Nucleus accumbens (tissue), 56 donors: ENCODE measurements at regions not wholly inside any gene's neighbourhood (a gene's known extent, or its start where the extent isn't known, plus 50 kb on each side); places are given as distances from the start of the nearest gene placed in this dataset.
"Not testable (repeated sequence)": the region's sequence is repeated elsewhere in the genome, so short reads cannot be mapped to it uniquely, and the experiment has no call there.

Experiments used
- DNase-seq, 56 donors: peaks; one replicate each; lab custom pipeline; 2025; lab: John Stamatoyannopoulos, UW

DNA sequence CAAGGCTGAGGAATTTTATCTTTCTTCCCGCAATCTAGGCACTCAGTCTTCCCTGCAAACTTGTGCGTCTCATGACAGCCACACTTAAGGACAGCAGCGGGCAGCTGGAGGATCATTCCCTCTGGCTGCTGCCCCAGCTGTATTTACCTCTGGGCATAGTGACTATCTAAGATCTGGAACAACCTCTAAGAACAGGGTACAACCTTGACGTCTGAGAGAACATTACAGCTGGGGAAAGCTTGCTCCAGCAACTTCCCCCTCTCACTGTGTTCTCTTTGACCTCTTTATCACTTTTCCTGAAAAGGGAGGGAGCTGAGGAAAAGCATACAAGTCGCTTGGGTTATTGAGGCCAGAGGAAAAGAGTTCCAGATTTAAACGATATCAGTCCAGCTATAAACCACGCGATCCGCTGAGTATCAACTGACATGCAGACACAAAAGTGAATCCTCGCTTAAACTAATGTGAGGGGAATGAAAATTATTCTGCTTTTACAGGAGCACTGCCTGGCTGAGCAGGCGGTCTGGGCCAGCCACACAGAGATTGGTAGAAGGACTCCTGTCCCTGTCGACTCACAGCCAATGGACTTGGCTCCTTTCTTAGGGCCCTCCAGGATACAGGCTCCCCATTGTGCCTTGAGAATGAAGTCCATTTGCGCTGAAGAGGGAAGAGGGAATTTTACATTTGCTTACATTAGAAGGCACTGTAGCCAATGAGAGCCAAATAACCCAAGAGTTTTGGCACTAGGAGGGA is 153.3 kb downstream of the QRSL1 start:
- DNase-seq = no peak

DNA sequence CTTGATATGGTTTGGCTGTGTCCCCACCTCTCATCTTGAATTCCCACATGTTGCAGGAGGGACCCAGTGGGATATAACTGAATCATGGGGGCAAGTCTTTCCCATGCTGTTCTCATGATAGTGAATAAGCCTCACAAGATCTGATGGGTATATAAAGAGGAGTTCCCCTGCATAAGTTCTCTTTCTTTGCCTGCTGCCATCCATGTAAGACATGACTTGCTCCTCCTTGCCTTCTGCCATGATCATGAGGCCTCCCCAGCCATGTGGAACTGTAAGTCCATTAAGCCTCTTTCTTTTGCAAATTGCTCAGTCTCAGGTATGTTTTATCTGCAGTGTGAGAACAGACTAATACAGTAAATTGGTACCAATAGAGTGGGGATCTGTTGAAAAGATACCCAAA is 150.2 kb downstream of the QRSL1 start:
- DNase-seq = not testable (repeated sequence)

GRCh38 chr6:106778943-106779342 is 149.6 kb downstream of the QRSL1 start:
- no peak for DNase-seq

DNA sequence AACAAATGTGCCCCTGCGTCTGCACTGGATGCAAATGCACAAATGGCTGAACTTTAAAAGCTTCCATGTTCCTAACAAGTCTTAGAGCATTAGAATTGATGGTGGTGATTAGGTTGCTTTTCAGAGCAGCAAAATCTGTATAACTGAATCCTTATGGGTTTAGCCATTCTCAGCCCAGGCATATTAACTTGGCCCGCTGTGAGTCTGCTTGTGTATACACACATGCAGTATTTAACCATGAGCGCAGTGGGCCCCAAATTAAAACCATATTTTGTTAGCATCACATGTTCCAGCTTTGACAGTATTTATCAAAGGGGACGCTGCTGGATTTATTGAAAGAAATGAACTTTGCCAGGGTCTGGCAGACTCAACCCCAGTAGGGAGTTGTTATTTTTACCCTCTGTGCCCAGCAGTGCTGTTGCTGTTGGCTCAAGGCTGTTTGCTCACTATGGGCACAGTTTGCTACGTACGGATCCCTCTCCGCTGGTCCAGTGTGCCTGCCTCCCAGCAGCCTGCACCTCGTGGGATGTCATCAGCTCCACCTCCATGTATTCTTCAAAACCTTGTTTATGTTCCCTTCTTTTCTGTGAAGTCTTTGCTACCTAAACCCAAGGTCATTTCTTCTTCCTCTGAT is 144.7 kb downstream of the QRSL1 start:
- DNase-seq = no peak

- DNase-seq = no peak
Measured at GRCh38 chr6:106773522-106773921, 144.1 kb downstream of the QRSL1 start.

- DNase-seq = no peak
Measured at GRCh38 chr6:106772270-106773142, 143.1 kb downstream of the QRSL1 start.

- no peak for DNase-seq
Measured at GRCh38 chr6:106771822-106772221, 142.4 kb downstream of the QRSL1 start.

GRCh38 chr6:106770663-106771062 is 141.3 kb downstream of the QRSL1 start:
- DNase-seq = no peak

DNA sequence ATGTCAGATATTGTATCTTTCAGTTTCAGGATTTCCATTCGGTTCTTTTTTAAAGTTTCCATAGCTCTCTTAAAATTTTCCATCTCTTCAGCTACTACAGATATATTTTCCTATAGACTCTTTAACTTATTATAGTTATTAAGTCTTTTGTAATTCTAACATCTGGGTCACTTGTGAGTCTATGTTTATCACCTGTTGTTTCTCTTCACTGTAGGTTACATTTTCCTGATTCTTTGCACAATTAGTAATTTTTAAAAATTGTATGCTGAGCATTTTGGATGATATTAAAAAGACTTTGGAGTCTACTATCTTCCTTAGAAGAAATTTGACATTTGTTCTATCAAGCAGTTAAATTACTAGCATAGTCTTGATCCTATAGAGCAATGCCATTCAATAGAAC is 140.7 kb downstream of the QRSL1 start:
- DNase-seq = no peak

GRCh38 chr6:106767271-106767670 is 137.9 kb downstream of the QRSL1 start:
- DNase-seq = no peak

- DNase-seq = no peak
Measured at GRCh38 chr6:106766201-106766600, 136.8 kb downstream of the QRSL1 start.

DNA sequence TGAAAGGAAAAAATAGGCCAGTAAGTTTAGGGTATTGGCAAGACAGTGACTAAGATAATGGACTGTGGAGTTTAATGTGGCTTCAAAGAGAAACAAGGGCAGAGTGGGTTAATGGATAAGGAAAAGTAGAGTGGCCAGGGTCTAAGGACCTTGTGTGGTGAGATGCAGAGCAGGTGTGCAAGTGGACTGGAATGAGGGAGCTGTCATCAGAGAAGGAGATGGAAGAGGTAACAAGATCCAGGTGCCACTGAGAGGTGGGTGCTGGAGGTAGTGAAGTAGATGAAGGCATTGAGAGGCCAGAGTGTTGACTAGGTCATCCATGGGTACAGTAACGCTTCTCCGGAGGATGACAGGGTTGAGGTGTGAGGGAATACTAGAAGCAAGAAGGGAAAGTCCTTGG is 136.1 kb downstream of the QRSL1 start:
- DNase-seq = no peak

- no peak for DNase-seq
Measured at GRCh38 chr6:106764353-106764980, 135.1 kb downstream of the QRSL1 start.

GRCh38 chr6:106763361-106763760 is 134.0 kb downstream of the QRSL1 start:
- DNase-seq = no peak

DNA sequence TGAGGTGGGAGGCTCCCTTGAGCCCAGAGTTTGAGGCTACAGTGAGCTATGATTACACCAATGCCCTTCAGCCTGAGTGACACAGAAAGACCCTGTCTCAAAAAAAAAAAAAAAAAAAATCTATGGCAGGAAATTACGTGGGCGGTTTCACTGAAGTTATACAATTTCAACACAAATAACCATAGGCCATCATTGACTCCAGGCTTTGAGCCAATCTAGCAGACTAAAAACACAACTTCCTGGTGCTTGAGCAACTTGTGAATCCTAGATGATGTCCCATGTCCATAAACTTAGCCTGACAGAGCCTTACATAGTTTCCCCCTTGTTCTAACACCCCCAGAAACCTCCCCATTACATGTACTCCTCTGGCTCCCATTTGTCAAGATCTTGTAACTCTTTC is 131.8 kb downstream of the QRSL1 start:
- DNase-seq = no peak

DNA sequence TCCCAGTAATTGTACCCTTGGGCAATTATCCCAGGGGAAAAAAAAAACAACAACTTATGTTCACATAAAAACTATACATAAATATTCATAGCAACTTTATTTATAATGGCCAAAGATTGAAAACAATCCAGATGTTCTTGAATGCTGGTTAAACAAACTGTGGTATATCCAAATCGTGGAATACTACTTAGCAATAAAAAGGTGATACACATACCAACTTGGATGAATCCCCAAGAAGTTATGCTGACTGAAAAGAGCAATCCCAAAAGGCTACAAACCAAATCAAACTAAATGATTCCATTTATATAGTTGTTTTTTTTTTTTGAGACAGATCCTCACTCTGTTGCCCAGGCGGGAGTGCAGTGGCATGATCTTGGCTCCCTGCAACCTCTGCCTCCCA is 129.7 kb downstream of the QRSL1 start:
- no peak for DNase-seq

- DNase-seq = no peak
Measured at GRCh38 chr6:106757722-106758467, 128.5 kb downstream of the QRSL1 start.

DNA sequence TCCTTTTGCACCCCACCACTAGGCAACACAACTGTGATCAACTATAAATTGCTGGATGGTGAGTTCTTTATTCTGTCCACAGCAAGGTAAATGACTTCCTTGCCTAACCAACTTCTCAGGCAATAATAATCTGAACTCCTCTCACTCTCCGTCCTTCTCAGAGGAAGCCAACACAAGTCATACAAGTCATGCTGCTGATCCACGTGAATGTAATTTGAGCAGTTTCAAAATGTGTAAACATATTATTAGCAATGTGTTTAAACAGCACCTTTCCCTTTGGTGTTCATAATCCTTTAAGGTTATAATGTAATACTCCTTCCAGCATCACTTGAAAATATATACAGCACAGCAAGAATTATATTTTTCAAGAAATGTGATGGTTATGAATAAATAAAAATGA is 127.9 kb downstream of the QRSL1 start:
- no peak for DNase-seq

- no peak for DNase-seq
Measured at GRCh38 chr6:106754215-106754614, 124.8 kb downstream of the QRSL1 start.

DNA sequence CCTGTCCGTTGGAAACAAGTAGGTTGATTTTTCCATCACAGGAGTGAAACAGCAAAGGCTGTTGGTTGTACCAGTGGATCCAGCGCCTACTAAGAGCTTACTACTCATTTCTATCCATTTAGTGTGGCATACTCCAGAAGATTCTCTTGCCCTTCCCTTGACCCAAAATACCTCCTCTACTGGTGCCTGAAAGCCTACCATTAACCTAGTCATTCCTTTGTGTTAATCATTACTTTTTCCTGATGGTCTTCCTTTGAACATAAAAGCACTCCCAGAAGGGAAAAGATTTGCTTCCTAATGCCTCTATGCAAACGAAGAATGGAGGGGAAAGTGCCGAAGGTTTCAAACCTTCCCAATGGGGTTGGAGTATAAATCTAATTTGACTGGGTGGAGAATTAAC is 123.3 kb downstream of the QRSL1 start:
- no peak for DNase-seq
